PC-3 (cell line): ENCODE measurements at regions not wholly inside any gene's neighbourhood (a gene's known extent, or its start where the extent isn't known, plus 50 kb on each side); places are given as distances from the start of the nearest gene placed in this dataset.

ENCODE experiments used
- ATAC-seq: fragments of 200-7000 bp; cut with Tn5 transposase; 2 replicates; pipeline ENCODE4 v1.9.1; 2020; ENCODE audit warnings: mild to moderate bottlenecking, moderate library complexity
- BruUV-seq: library from RNA; stranded (reverse); fragments of 400-500 nt; replicated peaks from 2 replicates; lab custom pipeline; 2021; lab: Mats Ljungman, UMichigan
- CTCF ChIA-PET: fragments of 300-600 bp; sonication (Branson Sonifier 250); formaldehyde crosslinking; loops from one replicate; lab custom pipeline; 2022; ENCODE audit warnings: antibody characterized with exemption; lab: Charles Lee
- POLR2A ChIA-PET: fragments of 300-600 bp; sonication (Branson Sonifier 250); formaldehyde crosslinking; loops from one replicate; lab custom pipeline; 2022; ENCODE audit warnings: antibody characterized with exemption; ENCODE audit not compliant: unreplicated experiment; lab: Charles Lee
- DNase-seq: peaks from one replicate; pipeline ENCODE4 v3.0.0-alpha.2; 2015
- H2AFZ ChIP-seq: fragments of 300-600 bp; sonication (generic); 2 replicates; pipeline ENCODE4 v1.6.0; 2016; ENCODE audit warnings: antibody characterized with exemption, low read length
- H3F3A ChIP-seq: fragments of 300-600 bp; sonication (generic); one replicate; pipeline ENCODE4 v1.6.0; 2017; ENCODE audit warnings: antibody characterized with exemption, low read length, control low read depth, mild to moderate bottlenecking; ENCODE audit not compliant: unreplicated experiment
- H3K27ac ChIP-seq: fragments of 300-600 bp; sonication (generic); 2 replicates; pipeline ENCODE4 v1.5.1; 2016; ENCODE audit warnings: mild to moderate bottlenecking, low read length
- H3K27me3 ChIP-seq: fragments of 300-600 bp; sonication (generic); 2 replicates; pipeline ENCODE4 v1.6.1; 2016; ENCODE audit warnings: low read length, mixed read lengths
- H3K36me3 ChIP-seq: fragments of 300-600 bp; sonication (generic); 2 replicates; pipeline ENCODE4 v1.6.1; 2016; ENCODE audit warnings: low read depth, mixed run types, low read length, mixed read lengths
- H3K4me1 ChIP-seq: fragments of 300-600 bp; sonication (generic); 2 replicates; pipeline ENCODE4 v1.5.1; 2016; ENCODE audit warnings: low read length; ENCODE audit not compliant: insufficient read depth
- H3K4me2 ChIP-seq: fragments of 300-600 bp; sonication (generic); 2 replicates; pipeline ENCODE4 v1.6.0; 2016; ENCODE audit warnings: low read length
- H3K4me3 ChIP-seq: fragments of 300-600 bp; sonication (generic); 2 replicates; pipeline ENCODE4 v1.5.1; 2016; ENCODE audit warnings: mild to moderate bottlenecking, low read length, mixed read lengths
- H3K79me2 ChIP-seq: fragments of 300-600 bp; sonication (generic); 2 replicates; pipeline ENCODE4 v1.6.1; 2017; ENCODE audit warnings: low read length, mixed read lengths
- H3K9ac ChIP-seq: fragments of 300-600 bp; sonication (generic); 2 replicates; pipeline ENCODE4 v1.6.0; 2016; ENCODE audit warnings: mild to moderate bottlenecking, low read length
- H3K9me2 ChIP-seq: fragments of 300-600 bp; sonication (generic); replicated peaks from 2 replicates; pipeline ENCODE4 v1.6.1; 2016; ENCODE audit warnings: mixed run types, low read length, mixed read lengths
- H3K9me3 ChIP-seq: fragments of 300-600 bp; sonication (generic); 2 replicates; pipeline ENCODE4 v1.6.1; 2016; ENCODE audit warnings: low read length, mixed read lengths
- H4K20me1 ChIP-seq: fragments of 300-600 bp; sonication (generic); 2 replicates; pipeline ENCODE4 v1.6.1; 2016; ENCODE audit warnings: low read length, mixed read lengths
- EZH2 ChIP-seq: fragments of 300-600 bp; sonication (generic); IDR thresholded peaks from one replicate; pipeline ENCODE4 v1.6.1; 2017; ENCODE audit warnings: antibody characterized with exemption, mild to moderate bottlenecking, low read length; ENCODE audit not compliant: unreplicated experiment
- EZH2phosphoT487 ChIP-seq: fragments of 300-600 bp; sonication (generic); IDR thresholded peaks from 2 replicates; pipeline ENCODE4 v1.6.1; 2018; ENCODE audit warnings: mild to moderate bottlenecking, antibody characterized with exemption, low read length, borderline replicate concordance
- intact Hi-C: fragments of 100-400 bp; cut with micrococcal nuclease; formaldehyde crosslinking; loops from 2 replicates; pipeline ENCODE4 v1.9.0; 2023
- TF ChIP-seq, protein P1 (sequence below): fragments of 300-600 bp; sonication (generic); conservative IDR thresholded peaks from 2 replicates; pipeline ENCODE4 v1.5.1; 2017; ENCODE audit warnings: antibody characterized with exemption, low read depth, mild to moderate bottlenecking, low read length

DNA sequence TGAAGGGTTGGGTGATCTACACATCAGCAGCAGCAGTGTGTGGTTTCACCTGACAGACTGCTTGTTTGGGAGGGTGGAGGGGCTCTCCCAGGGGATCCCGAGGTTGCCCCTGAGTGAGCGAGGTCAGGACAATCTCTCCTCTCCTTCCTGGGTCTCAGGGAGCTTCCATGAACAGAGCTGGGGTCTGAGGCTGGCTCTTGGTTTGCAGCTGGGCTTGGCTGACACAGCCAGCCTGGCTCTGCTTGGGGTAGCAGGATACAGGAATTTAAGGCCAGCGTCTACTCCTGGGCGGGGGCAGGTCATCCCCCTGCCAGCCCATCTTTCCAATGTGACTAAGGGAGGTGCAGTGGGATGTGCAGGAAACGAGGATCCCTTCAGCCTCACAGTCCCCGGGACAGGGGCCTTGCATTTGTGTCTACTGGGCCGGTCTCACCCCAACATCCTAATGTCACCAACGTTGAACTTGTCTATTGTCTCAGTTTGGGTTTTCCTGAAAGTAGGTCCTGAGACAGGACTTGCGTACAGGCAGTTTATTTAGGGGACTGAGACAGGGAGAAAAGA, 262.6 kb upstream of the HDAC4 start:
- Histone ChIP-seq H3K4me2 (no peak overlapping the region), H2AFZ (no peak overlapping the region), H4K20me1 (no peaks in the 10 kb centered on the region), H3K27ac (no peak overlapping the region), H3F3A (no peaks in the 10 kb centered on the region), H3K27me3 (peaks cover 52% of the 10 kb centered on the region), H3K9ac (no peak overlapping the region), H3K36me3 (no peaks in the 10 kb centered on the region), H3K9me3 (no peaks in the 10 kb centered on the region), H3K9me2 (no peaks in the 10 kb centered on the region), H3K4me3 (no peak overlapping the region), H3K4me1 (no peaks in the 10 kb centered on the region), H3K79me2 (no peaks in the 10 kb centered on the region)
- CTCF ChIA-PET = interaction anchor here (0.6 kb wide), 1 partner anchor 307 kb away, joined by 7 read pairs; no protein-coding TSS in a partner anchor
- intact Hi-C loops = no loop called here
- ATAC-seq (no peak), DNase-seq (no peak)
- POLR2A ChIA-PET = no interaction called here
- no TSS peak for BruUV-seq
- TF ChIP-seq EZH2phosphoT487 (no peak), EZH2 (no peak)
- TF ChIP-seq, protein P1, sequence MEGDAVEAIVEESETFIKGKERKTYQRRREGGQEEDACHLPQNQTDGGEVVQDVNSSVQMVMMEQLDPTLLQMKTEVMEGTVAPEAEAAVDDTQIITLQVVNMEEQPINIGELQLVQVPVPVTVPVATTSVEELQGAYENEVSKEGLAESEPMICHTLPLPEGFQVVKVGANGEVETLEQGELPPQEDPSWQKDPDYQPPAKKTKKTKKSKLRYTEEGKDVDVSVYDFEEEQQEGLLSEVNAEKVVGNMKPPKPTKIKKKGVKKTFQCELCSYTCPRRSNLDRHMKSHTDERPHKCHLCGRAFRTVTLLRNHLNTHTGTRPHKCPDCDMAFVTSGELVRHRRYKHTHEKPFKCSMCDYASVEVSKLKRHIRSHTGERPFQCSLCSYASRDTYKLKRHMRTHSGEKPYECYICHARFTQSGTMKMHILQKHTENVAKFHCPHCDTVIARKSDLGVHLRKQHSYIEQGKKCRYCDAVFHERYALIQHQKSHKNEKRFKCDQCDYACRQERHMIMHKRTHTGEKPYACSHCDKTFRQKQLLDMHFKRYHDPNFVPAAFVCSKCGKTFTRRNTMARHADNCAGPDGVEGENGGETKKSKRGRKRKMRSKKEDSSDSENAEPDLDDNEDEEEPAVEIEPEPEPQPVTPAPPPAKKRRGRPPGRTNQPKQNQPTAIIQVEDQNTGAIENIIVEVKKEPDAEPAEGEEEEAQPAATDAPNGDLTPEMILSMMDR = no peak

DNA sequence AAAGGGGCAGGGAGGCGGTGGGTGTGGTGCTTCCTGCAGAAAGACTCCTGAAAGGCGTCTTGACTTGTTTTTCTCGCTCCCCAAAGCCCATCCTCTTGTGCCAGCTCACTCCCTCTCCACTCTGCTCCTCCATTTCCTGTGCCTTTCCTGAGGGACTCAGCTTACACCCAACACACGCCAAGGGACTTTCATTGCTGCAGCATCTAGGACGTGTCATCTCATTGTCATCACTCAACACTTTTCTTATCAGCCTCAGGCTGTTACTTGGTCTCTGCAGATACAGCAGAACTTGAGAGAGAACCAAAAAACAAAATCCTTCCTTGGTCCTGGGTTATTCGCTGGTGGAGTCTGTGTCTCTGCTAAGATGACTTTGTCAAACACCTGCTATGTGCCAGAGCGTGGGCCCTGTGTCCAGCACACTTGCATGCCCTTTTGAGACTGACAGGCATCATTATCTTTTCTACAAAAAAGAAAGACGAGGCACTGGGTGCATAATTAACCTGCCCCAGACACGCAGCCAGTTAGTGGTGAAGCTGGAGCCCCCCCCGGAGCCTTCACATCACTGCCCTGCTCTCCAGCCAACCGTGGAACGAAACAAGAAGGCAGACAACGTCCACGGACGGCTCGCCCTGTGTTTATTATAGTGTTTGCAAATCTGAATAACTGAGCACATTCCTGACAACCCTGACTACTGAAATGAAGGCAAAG, 261.7 kb upstream of the HDAC4 start:
- Histone ChIP-seq H3K4me3 (no peak overlapping the region), H3K9ac (no peak overlapping the region), H3F3A (no peaks in the 10 kb centered on the region), H3K9me2 (no peaks in the 10 kb centered on the region), H2AFZ (no peak overlapping the region), H3K27me3 (peaks cover 48% of the 10 kb centered on the region), H3K4me1 (no peaks in the 10 kb centered on the region), H3K4me2 (no peak overlapping the region), H3K79me2 (no peaks in the 10 kb centered on the region), H4K20me1 (no peaks in the 10 kb centered on the region), H3K36me3 (no peaks in the 10 kb centered on the region), H3K27ac (no peak overlapping the region), H3K9me3 (no peaks in the 10 kb centered on the region)
- no peak for TF ChIP-seq EZH2phosphoT487
- TF ChIP-seq, protein P1 = no peak
- TF ChIP-seq EZH2 = no peak
- BruUV-seq = no TSS peak
- ATAC-seq = no peak
- ChIA-PET POLR2A (no interaction called here), CTCF (no interaction called here)
- intact Hi-C loops = no loop called here
- DNase-seq = no peak
